ENCODE measurements at regions not wholly inside any gene's neighbourhood (a gene's known extent, or its start where the extent isn't known, plus 50 kb on each side); places are given as distances from the start of the nearest gene placed in this dataset.

DNA sequence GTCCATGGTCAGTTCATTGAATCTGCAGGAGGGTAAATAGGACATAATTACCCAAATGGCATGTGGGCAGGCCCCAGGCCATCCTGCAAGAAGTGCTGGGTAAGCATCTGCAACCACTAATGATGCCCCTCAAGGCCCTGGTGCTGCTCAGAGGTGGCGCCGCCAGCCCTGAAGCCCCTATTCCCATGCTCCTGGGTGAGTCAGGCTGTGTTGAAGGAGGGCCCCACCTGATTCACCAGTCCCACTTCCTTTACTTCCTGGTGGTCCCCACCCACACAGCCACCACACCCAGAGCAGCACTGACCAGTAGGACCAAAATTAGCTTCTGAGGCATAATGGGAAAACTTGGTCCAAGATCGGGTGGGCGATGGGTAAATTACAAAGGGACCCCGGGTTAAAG, 120.4 kb upstream of the SPRY4 start:
- TF ChIP-seq POLR2A (IDR thresholded peaks at IDR 0.05) = no peak
- TF ChIP-seq, protein P1, sequence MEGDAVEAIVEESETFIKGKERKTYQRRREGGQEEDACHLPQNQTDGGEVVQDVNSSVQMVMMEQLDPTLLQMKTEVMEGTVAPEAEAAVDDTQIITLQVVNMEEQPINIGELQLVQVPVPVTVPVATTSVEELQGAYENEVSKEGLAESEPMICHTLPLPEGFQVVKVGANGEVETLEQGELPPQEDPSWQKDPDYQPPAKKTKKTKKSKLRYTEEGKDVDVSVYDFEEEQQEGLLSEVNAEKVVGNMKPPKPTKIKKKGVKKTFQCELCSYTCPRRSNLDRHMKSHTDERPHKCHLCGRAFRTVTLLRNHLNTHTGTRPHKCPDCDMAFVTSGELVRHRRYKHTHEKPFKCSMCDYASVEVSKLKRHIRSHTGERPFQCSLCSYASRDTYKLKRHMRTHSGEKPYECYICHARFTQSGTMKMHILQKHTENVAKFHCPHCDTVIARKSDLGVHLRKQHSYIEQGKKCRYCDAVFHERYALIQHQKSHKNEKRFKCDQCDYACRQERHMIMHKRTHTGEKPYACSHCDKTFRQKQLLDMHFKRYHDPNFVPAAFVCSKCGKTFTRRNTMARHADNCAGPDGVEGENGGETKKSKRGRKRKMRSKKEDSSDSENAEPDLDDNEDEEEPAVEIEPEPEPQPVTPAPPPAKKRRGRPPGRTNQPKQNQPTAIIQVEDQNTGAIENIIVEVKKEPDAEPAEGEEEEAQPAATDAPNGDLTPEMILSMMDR (IDR thresholded peaks at IDR 0.05) = no peak
- no peak for TF ChIP-seq POLR2AphosphoS5 (IDR thresholded peaks at IDR 0.05)
